ENCODE measurements at regions not wholly inside any gene's neighbourhood (a gene's known extent, or its start where the extent isn't known, plus 50 kb on each side); places are given as distances from the start of the nearest gene placed in this dataset.

DNA sequence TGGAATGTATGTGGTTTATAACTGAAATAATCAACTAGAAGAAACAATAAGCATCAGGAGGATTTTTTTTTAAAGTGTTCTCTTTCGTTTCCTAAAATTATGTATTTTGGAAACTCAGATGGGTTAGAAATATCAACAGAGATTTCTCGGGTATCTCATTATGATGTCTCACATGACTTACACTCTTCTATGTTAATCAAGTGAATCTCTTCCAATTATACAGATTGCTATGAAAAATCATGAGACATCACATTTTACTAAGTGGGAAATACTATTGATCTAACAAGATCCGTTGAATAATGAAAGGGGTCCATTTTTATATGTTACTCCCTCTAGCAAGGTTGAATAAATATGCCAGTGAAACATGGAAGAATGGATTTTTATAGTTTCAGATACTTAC, 54.7 kb upstream of the NRIP1 start:
- TF ChIP-seq, protein P1, sequence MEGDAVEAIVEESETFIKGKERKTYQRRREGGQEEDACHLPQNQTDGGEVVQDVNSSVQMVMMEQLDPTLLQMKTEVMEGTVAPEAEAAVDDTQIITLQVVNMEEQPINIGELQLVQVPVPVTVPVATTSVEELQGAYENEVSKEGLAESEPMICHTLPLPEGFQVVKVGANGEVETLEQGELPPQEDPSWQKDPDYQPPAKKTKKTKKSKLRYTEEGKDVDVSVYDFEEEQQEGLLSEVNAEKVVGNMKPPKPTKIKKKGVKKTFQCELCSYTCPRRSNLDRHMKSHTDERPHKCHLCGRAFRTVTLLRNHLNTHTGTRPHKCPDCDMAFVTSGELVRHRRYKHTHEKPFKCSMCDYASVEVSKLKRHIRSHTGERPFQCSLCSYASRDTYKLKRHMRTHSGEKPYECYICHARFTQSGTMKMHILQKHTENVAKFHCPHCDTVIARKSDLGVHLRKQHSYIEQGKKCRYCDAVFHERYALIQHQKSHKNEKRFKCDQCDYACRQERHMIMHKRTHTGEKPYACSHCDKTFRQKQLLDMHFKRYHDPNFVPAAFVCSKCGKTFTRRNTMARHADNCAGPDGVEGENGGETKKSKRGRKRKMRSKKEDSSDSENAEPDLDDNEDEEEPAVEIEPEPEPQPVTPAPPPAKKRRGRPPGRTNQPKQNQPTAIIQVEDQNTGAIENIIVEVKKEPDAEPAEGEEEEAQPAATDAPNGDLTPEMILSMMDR (IDR thresholded peaks at IDR 0.05), result no peak
- Histone ChIP-seq H3K9me3 (no peaks in the 10 kb centered on the region), H3K27me3 (no peaks in the 10 kb centered on the region), H3K27ac (no peak overlapping the region), H3K4me3 (no peak overlapping the region), H3K4me1 (no peaks in the 10 kb centered on the region), H3K36me3 (no peaks in the 10 kb centered on the region)
- DNase-seq (no peak), ATAC-seq (no peak)
- intact Hi-C loops (cut with DNase I), result no loop called here

DNA sequence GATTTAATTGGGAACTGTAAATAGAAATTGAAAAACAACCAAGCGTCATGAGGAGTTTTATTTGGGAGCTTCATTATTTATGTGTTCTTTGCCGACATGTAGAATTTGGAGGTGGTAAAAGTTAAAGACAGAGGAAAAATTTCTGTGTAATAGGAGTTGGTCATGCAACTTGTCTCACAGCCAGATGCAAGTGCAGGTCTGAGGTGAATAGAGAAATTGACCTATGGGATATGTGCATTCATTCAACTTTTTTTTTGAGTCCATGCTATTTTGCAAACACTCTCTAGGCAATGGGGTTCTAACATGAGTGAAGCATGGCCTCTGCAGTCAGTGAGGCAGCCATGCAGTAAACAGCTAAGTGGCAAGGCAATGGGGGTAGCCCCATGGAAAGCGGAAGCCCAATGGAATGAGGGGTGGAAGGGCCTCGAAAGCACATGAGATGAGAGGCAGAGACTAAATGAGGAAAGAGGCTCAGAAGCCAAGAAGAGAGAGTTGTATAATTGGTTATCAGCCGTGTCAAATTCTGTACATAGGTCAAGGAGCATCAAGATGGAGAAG, 56.4 kb upstream of the NRIP1 start:
- no peak overlapping the region for H3K27ac ChIP-seq

DNA sequence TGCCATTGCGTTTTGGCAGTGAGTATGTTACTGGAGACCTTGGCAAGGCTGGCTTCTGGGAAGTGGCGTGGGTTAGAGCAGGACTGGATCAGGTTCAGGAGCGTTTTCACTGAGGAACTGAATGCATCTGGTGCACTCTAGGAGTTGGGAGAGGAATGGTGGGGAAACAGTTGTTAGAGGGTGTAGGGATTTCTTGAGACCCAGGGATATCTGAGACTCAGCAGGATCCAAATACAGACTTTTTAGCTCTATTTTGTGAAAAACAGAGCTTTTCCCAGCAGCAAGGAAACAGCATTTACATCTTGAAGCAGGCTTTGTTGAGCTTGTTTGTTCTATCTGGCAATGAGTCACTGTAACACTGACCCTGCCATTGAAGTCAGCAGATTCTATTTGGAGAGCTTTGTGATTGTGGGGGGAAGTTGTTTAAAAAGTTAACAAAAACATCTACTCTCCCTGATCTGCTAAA, 56.9 kb upstream of the NRIP1 start:
- Histone ChIP-seq H3K9me3 (no peaks in the 10 kb centered on the region), H3K36me3 (no peaks in the 10 kb centered on the region), H3K4me3 (no peak overlapping the region), H3K27ac (no peak overlapping the region), H3K27me3 (no peaks in the 10 kb centered on the region), H3K4me1 (no peaks in the 10 kb centered on the region)
- no peak for DNase-seq
- peak; percentile 84 for ATAC-seq
- intact Hi-C loops (cut with DNase I), result no loop called here
- TF ChIP-seq, protein P1 (IDR thresholded peaks at IDR 0.05), result no peak

More for the DNA sequence above, 56.4 kb upstream of the NRIP1 start:
- DNase-seq (no peak), ATAC-seq (no peak)
- Histone ChIP-seq H3K4me1 (no peaks in the 10 kb centered on the region), H3K27me3 (no peaks in the 10 kb centered on the region), H3K36me3 (no peaks in the 10 kb centered on the region), H3K4me3 (no peak overlapping the region), H3K9me3 (no peaks in the 10 kb centered on the region)
- intact Hi-C loops (cut with DNase I), result no loop called here
- TF ChIP-seq, protein P1 (IDR thresholded peaks at IDR 0.05), result no peak

DNA sequence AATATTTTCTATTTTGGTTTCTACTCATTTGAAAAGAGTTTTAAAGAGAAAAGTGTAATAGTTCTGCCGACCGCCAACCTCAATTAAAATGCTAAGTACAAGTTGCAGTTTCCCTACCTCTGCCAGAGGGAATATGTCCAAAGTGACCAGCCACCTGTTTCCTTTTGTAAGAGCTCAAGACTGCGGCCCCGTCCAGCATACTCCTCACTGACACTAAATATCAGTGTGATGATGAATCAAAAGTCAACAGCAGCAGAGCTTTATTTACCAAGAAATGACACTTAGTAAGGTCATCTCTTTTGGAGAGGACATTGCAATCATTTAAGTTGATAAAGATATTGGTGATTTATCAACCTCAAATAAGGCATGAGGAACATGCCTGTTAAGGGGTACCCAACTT, 57.4 kb upstream of the NRIP1 start:
- H3K27ac ChIP-seq, result no peak overlapping the region
- ATAC-seq, result no peak
- no peaks in the 10 kb centered on the region for H3K27me3 ChIP-seq
- intact Hi-C loops (cut with DNase I), result no loop called here
- no peak for DNase-seq
- TF ChIP-seq, protein P1 (IDR thresholded peaks at IDR 0.05), result no peak
- H3K9me3 ChIP-seq, result no peaks in the 10 kb centered on the region
- H3K4me3 ChIP-seq, result no peak overlapping the region
- H3K36me3 ChIP-seq, result no peaks in the 10 kb centered on the region
- no peaks in the 10 kb centered on the region for H3K4me1 ChIP-seq

DNA sequence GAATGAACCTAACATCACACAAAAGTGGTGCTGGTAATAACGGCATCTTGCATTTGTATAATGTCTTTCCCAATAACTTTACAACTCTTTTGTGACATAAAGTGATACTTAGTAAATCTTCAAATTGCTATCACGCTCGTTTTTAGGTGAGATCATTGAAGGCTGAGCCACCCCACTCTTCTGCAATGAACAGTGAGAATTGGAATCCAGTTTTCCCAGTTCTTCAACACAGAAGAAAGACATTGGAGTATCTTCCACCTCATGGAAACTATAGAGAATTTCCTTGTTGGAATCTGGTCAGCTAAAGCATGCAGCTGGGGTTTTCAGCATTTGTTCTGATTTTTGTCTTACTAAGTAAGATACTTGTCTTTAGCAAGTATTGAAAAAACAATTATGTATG, 59.9 kb upstream of the NRIP1 start:
- DNase-seq (no peak), ATAC-seq (no peak)
- Histone ChIP-seq H3K27ac (no peak overlapping the region), H3K9me3 (no peaks in the 10 kb centered on the region), H3K4me1 (no peaks in the 10 kb centered on the region), H3K36me3 (no peaks in the 10 kb centered on the region), H3K27me3 (no peaks in the 10 kb centered on the region), H3K4me3 (no peak overlapping the region)
- TF ChIP-seq, protein P1 (IDR thresholded peaks at IDR 0.05), result no peak
- intact Hi-C loops (cut with DNase I), result no loop called here

DNA sequence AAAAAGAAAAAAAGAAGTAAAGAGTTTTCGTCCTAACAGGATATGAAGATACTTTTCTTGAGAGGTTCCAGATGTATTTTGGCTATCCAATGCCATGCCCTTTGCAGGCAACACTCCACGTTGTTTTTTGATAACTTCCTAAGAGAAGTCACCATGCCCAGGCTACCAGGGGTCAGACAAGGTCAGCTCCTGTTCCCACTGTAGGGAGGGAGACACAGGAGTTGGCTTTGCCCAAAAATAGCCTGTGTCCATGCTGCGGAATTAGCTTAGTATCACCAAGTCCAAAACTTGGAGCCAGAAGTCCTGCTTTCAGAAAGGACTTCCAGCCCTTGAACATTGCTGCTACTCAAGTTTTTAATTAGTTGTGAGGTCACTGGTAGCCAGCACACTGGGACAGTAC, 62.1 kb upstream of the NRIP1 start:
- DNase-seq (no peak), ATAC-seq (no peak)
- H3K27me3 ChIP-seq, result no peaks in the 10 kb centered on the region
- TF ChIP-seq, protein P1 (IDR thresholded peaks at IDR 0.05), result no peak
- no peaks in the 10 kb centered on the region for H3K9me3 ChIP-seq
- no peaks in the 10 kb centered on the region for H3K4me1 ChIP-seq
- intact Hi-C loops (cut with DNase I), result no loop called here
- H3K27ac ChIP-seq, result no peak overlapping the region
- no peaks in the 10 kb centered on the region for H3K36me3 ChIP-seq
- H3K4me3 ChIP-seq, result no peak overlapping the region
